Activated CD8-positive, alpha-beta memory T cell treated with anti-CD3 and anti-CD28 coated beads, Interleukin-2, amount 50 U/mL, for 48 hours (primary cell): ENCODE measurements at regions not wholly inside any gene's neighbourhood (a gene's known extent, or its start where the extent isn't known, plus 50 kb on each side); places are given as distances from the start of the nearest gene placed in this dataset.
"Not testable (repeated sequence)": the region's sequence is repeated elsewhere in the genome, so short reads cannot be mapped to it uniquely, and the experiment has no call there.

Experiments
- DNase-seq: peaks from one replicate; pipeline ENCODE4 v3.0.0-alpha.2; 2020

- DNase-seq = no peak
Measured at GRCh38 chr10:4177791-4178190, 392.8 kb upstream of the KLF6 start.

DNA sequence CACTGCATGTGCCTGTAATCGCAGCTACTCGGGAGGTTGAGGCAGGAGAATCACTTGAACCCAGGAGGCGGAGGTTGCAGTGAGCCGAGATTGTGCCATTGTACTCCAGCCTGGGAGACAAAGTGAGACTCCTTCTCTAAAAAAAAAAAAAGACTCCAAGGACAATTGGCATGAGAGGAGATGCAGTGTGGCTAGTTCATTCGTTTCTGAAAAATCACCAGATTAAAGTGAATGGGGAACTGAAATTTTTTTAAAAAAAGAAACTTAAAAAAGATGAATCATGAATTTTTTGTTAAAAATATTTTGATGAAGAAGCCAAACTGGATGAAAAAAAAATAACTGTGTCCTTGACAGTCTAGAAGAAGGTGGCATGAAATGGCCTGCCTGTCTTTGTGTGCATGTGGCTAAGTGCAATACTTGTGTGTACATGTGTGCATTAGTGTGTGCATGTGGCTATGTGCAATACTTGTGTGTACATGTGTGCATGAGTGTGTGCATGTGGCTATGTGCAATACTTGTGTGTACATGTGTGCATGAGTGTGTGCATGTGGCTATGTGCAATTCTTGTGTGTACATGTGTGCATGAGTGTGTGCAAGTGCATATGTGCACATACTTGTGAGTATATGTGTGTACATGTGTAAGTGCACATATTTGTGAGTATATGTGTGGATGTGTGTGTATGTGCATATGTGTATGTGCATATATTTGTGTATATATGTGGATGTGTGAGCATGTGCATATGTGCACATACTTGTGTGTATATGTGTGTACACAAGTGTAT is 391.7 kb upstream of the KLF6 start:
- no peak for DNase-seq

DNA sequence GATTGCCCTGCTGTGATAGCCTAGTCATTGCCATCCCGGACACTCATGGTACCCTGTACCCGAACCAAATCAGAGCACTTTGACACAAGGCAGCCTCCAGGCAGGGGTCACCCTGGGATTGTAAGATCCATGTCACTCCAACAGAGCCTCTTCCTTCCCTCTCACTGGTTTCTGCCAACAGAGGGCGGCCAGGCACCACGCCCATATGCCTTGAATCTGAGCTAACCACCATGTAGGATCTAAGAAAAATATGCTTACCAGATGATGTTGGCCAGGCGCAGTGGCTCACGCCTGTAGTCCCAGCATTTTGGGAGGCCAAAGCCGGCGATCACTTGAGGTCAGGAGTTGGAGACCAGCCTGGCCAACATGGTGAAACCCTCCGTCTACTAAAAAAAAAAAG is 389.2 kb upstream of the KLF6 start:
- DNase-seq = no peak

GRCh38 chr10:4170633-4171314 is 385.8 kb upstream of the KLF6 start:
- no peak for DNase-seq

- DNase-seq = no peak
Measured at GRCh38 chr10:4170181-4170580, 385.2 kb upstream of the KLF6 start.

- no peak for DNase-seq
Measured at GRCh38 chr10:4169448-4169847, 384.4 kb upstream of the KLF6 start.

DNA sequence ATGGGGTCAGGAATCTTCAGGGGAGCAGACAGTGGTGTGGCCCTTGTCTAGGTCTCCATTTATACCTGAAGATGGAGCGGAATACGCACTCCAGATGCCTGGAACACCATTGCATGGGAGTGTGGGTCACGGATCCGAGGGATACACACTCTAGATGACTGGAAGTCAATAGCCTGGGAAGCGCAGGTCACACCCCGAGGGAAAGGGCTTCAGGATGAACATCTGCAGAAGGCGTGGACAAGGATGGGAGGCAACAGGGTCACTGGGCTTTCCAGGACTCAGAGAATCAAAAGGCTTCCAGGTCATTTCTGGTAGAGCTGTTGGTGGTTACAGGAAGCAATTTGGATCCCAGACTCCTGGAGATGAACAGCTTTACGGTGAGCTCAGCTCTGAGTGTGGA is 382.2 kb upstream of the KLF6 start:
- no peak for DNase-seq

DNA sequence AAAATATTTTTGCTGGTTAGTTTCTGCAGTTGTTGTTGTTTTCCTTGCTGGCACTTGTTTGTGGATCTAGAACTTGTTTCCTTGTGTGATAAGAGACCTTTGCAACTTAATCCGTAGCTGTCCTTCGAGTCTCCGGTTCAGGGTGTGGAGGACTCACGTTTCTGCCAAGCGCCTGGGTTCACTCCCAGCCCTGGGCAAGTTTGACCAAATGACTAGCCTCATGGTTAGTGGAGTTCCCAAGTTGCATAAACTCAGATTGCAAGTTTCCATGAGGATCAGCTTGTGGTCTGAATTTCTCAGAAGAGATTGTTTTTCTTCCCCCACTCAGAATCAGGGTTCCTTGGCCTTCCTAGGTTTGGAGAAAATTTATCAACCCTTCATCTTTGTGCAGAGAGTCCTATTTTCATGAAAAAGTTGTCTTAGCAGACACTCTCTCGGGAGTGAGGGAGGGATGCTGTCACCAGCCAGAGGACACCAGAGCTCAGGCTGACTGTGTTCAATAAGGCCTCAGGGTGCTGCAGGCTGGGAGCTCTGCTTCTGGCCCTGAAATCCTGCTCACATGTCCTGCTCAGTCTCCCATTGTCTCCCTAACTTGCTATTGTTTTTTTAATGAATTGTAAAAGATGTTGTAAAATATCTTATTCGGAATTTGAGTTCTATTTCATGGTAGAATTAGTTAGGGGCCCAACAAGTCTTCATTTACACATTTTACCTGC is 377.7 kb upstream of the KLF6 start:
- DNase-seq = no peak

DNA sequence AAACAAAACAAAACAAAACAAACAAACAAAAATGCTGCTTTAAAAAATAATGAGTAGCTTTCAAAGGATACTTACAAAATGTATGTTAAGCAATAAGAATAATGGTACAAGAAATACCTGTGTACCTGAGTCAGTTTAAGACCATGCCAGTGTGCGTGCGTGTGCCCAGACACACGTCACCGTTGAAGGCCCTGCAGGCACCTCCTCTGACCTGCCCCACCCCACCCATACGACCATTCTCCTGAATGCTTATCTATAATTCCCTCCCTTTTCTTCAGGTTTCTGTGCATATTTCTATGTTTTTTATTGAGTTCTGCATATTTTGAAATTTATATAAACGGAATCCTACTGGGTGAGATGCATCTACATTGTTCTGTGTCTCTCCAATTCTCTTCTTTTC is 374.2 kb upstream of the KLF6 start:
- DNase-seq = no peak

DNA sequence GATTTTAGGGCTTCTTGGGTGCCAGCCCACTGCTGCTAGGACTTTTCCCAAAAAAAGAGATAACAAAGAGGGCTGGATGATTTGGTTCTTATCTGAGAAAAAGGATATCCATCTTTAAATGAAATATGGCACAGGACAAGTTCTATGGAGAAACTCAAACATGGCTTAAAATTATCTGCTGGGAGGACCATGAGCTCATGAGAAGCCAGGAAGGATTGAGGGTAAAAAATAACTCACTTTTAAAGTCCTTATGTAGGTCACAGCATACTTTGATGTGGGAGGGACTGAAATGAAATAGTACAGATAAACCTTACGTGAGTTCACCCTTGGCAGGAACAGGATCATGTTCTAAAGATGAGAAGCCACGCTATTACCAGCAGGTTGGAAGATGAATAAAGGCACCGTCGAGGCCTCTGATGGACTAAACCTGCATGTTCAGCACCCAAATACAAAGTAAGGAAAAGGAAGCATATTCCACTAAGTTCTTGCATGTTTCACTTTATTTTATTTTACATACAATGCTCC is 369.2 kb upstream of the KLF6 start:
- no peak for DNase-seq

DNA sequence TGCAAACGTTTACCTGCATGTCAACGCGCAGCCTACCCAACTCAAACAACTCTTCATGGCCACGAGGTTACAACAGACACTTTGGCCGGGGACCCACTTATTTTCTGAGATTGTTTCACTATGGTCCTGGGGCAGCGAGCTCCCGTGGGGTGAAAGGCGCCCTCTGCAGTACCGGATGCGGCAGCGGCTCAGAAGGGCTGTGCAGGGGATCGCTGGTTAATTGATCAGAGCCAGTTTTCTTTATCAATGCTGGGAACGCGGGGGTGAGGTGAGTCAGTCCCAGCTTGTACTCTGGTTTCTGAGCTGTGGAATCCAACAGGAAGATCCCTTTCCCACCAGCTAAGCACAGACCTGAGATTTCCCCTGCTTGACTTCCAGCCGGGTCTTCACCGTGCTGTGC is 366.5 kb upstream of the KLF6 start:
- DNase-seq = no peak

DNA sequence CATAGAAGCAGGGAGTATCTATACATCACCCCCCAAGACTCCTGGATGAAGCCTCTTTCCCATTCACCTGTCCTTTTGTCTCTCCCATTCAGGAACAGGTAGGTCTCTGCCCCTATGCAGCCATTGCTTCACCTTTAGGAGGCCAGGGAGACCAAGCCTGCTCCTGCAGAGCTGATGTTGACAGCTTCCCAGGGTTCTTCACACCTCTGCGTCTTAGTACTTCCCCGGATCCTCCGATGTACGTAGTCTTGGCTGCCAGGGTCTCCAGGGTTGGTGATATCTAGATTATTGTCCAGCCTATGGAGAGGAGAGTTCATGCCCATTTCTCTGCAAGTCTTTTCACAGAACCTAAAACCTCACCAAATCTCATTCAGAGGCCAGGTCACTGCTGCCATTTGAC is 365.7 kb upstream of the KLF6 start:
- DNase-seq = no peak

DNA sequence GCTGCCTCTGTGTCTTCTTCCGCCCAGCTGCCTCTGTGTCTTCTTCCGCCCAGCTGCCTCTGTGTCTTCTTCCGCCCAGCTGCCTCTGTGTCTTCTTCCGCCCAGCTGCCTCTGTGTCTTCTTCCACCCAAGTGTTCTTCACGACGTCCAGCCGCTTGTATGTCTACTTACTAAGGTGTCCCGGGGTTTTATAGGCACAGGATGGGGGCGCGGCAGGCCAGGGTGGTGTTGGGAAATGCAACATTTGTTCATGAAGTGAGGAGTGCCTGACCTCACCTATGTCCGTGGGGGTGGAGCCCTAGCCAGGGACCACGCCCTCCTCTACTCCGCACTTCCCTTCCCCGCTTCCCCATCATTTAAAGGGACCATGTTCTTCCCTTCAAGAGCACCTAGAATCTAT is 364.5 kb upstream of the KLF6 start:
- not testable (repeated sequence) for DNase-seq

GRCh38 chr10:4147245-4147644 is 362.2 kb upstream of the KLF6 start:
- DNase-seq = no peak

- no peak for DNase-seq
Measured at GRCh38 chr10:4144817-4145216, 359.8 kb upstream of the KLF6 start.

- no peak for DNase-seq
Measured at GRCh38 chr10:4141471-4141870, 356.5 kb upstream of the KLF6 start.

GRCh38 chr10:4138146-4138721 is 353.2 kb upstream of the KLF6 start:
- no peak for DNase-seq

DNA sequence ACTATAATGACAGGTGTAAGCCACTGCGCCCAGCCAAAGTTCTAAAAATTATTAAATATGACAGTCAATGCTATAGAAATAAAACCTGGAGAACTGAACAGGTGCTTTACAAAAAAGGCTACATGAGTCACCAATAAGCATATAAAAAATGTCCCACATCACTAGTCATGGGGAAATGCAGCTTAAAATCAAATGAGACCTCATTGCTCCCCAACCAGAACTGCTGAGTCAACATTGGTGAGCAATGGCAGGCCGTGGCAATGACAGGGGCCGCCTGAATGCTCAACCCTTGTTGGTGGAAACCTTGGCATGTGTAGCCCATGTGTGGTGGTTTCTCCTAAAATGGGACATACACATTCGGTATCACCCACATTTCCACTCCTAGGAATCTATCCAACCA is 352.3 kb upstream of the KLF6 start:
- DNase-seq = no peak

DNA sequence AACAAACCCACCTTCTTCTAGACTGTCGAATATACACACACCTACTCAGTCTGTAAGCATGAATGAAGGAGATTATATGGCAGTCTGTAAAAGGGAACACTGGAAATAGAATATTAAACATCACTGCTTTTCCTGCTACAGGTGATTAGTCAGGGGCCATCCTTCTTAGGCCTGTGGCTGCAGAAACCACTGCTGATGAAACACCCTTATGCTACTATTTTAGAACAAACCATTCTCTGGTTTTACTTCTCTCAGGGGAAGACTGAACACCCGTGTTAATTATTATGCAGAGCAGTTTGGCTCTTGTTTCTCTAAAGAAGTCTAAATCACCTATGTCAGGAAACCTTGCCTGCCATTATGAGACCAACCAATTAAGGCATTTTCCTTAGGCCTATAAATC is 351.1 kb upstream of the KLF6 start:
- no peak for DNase-seq

- DNase-seq = no peak
Measured at GRCh38 chr10:4132216-4132556, 347.2 kb upstream of the KLF6 start.

DNA sequence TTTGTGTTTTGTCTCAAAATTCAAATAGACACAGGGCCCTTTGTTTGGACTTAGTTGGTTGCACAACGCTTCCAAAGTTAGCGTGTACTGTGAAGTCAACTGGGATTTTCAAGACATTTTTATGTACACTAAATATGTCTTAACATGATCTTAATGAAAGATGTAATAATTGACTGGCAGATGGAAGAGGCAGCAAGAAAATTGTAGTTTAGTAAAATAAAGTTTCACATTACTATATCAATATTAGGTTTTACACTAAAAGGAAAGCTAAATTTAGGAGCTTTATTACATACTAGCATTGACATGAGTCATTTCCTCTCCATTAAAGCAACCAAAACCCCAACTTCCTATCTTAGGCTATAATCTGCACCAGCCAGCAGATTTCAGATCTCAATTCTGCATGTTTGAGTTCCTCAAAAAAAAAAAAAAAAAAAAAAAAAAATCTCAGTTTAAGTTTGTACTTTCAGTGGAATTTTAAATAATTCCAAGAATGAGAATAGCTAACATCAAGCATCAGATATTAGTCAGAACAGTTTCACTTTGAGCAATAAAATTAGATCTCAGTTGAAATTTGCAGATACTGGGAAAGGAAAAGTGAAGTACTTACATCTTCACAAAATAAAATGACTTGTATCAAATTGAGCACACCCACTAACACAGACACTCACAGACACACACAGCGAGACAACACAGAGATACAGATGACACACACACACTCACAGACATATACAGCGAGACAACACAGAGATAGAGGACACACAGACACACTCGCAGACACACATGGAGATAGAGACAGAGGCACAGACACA is 346.6 kb upstream of the KLF6 start:
- no peak for DNase-seq

DNA sequence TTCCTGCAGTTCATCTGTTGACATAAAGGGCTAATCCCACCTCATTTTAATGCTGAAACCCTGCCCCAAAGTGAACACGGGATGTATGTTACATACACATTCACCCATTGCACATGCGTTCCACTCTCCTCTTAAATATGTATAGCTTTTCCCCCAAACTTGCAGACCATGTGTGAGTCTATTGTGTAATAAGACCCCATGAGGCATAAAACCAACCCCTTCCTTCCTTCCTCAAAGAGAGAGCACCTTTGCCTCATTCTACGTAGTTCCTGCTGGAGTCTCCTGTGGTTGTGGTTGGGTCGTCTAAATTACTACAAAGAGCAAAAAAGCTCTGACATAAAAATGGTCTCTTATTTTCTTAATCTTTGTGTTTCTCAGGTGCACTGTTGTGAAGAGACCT is 345.7 kb upstream of the KLF6 start:
- DNase-seq = no peak
